Prostate gland (tissue), 2 donors: ENCODE measurements at regions not wholly inside any gene's neighbourhood (a gene's known extent, or its start where the extent isn't known, plus 50 kb on each side); places are given as distances from the start of the nearest gene placed in this dataset.

Experiments used
- DNase-seq: peaks from one replicate; pipeline ENCODE4 v3.0.0-alpha.2; 2019; ENCODE audit warnings: low spot score
- H3K27ac ChIP-seq, 2 donors: fragments of 200-600 bp; sonication (generic); 2 replicates each; pipeline ENCODE4 v1.5.1; 2017 to 2019
- H3K27me3 ChIP-seq: fragments of 200-600 bp; sonication (generic); replicated peaks from 2 replicates; pipeline ENCODE4 v1.5.1; 2019; ENCODE audit not compliant: insufficient read depth
- H3K36me3 ChIP-seq, 2 donors: fragments of 200-600 bp; sonication (generic); 1 replicate in 1 of 2; 2 replicates in 1 of 2; pipeline versions ENCODE4 v1.5.1 to v1.8.1; 2017 to 2019
- H3K4me1 ChIP-seq: fragments of 200-600 bp; sonication (generic); replicated peaks from 2 replicates; pipeline ENCODE4 v1.5.1; 2019
- H3K4me3 ChIP-seq, 2 donors: fragments of 200-600 bp; sonication (generic); 2 replicates each; pipeline ENCODE4 v1.5.1; 2017 to 2019
- H3K9me3 ChIP-seq: fragments of 200-600 bp; sonication (generic); 2 replicates; pipeline ENCODE4 v1.5.1; 2017
- POLR2A ChIP-seq: fragments of 450-650 bp; IDR thresholded peaks from one replicate; pipeline ENCODE4 v1.6.1; 2016; ENCODE audit warnings: antibody characterized with exemption, mild to moderate bottlenecking
- POLR2AphosphoS5 ChIP-seq: sonication (generic); formaldehyde crosslinking; IDR thresholded peaks from one replicate; pipeline ENCODE4 v1.6.1; 2017; ENCODE audit warnings: antibody characterized with exemption
- WGBS: methylation state at CpG from one replicate; pipeline ENCODE4 v1.1.5; 2018; 5-methylcytosine and 5-hydroxymethylcytosine counted together
- intact Hi-C: fragments of 100-400 bp; cut with DNase I; formaldehyde crosslinking; loops from one replicate; pipeline ENCODE4 v1.14.2; 2022
- TF ChIP-seq, protein P1 (sequence below), 4 experiments: fragments of 200-600 bp in 2 of 4; fragments of 450-650 bp in 2 of 4; sonication (generic) in 2 of 4; IDR thresholded peaks; 1 replicate in 3 of 4; 2 replicates in 1 of 4; pipeline ENCODE4 v1.5.1; 2016 to 2019; ENCODE audit warnings: antibody characterized with exemption in 4 of 4, mild to moderate bottlenecking in 2 of 4, moderate library complexity in 2 of 4

DNA sequence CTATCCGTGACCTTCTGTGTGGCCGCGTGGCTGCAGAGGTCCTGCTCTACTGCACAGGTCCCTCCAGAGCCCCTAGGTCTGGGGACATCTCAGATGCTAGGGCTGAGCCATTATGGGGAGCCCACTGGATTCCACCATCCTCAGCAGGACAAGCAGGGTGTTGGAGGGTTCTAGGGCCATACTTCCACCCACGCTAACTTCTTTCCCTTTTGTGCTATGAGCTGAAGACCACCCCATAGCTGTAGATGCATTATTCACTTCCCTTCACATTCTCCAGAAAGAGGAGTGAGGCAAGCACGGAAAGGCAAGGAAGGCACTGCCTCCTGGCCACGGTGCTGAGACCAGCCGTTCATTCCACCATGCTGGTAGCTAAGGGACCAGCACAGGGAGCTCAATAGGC is 149.5 kb upstream of the MYCN start:
- intact Hi-C loops, result no loop called here
- no peak overlapping the region for H3K4me3 ChIP-seq
- 88% methylated on average over 7 of the region's 7 CpGs for WGBS
- TF ChIP-seq POLR2AphosphoS5 (no peak), POLR2A (no peak)
- TF ChIP-seq, protein P1, sequence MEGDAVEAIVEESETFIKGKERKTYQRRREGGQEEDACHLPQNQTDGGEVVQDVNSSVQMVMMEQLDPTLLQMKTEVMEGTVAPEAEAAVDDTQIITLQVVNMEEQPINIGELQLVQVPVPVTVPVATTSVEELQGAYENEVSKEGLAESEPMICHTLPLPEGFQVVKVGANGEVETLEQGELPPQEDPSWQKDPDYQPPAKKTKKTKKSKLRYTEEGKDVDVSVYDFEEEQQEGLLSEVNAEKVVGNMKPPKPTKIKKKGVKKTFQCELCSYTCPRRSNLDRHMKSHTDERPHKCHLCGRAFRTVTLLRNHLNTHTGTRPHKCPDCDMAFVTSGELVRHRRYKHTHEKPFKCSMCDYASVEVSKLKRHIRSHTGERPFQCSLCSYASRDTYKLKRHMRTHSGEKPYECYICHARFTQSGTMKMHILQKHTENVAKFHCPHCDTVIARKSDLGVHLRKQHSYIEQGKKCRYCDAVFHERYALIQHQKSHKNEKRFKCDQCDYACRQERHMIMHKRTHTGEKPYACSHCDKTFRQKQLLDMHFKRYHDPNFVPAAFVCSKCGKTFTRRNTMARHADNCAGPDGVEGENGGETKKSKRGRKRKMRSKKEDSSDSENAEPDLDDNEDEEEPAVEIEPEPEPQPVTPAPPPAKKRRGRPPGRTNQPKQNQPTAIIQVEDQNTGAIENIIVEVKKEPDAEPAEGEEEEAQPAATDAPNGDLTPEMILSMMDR (IDR thresholded peaks at IDR 0.05), result no peak
- no peaks in the 10 kb centered on the region for H3K9me3 ChIP-seq
- H3K27me3 ChIP-seq, result no peaks in the 10 kb centered on the region
- no peak overlapping the region for H3K27ac ChIP-seq
- no peak for DNase-seq
- H3K36me3 ChIP-seq, result no peaks in the 10 kb centered on the region
- no peaks in the 10 kb centered on the region for H3K4me1 ChIP-seq

DNA sequence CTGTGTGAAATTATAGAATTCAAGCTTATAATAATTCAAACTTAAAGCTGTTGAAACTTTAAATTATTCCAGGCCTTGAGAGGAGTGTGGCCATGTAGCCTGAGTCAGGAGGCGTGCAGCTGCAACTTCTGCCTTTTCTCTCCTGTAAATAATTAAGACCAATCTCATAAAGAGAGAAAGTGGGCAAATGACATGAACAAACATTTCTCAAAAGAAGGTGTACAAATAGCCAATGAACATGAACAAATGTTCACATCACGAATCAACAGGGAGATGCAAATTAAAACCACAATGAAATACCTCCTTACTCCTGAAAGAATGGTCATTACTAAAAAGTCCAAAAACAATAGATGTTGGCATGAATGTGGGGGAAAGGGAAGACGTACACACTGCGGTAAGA is 149.1 kb upstream of the MYCN start:
- TF ChIP-seq, protein P1 (IDR thresholded peaks at IDR 0.05), result no peak
- TF ChIP-seq POLR2A, result no peak
- TF ChIP-seq POLR2AphosphoS5, result no peak

DNA sequence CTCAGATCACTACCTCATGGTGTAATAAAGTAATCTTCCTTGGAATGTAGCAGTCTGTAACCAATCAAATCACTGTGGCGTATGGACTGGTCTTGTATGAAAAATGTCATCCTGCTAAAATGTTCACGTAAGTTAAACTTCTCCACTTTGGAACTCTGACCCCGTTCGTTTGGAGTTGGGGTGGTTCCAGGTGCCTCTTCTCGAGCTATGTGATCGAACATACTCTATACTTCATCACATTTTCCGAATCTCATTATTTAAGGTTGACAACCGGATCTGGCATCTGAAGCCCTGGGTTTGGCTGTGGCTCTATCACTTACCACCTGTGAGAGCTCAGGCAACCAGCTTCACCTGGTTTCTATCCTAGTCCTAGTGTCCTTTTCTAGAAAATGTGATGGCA is 148.0 kb upstream of the MYCN start:
- no peak for DNase-seq
- WGBS, result 89% methylated on average over 8 of the region's 8 CpGs

More for the DNA sequence above, 149.1 kb upstream of the MYCN start:
- H3K36me3 ChIP-seq, result no peaks in the 10 kb centered on the region
- DNase-seq, result no peak
- intact Hi-C loops, result no loop called here
- no peak overlapping the region for H3K27ac ChIP-seq
- whole genome bisulfite sequencing, result 87% methylated on average over 4 of the region's 4 CpGs
- no peaks in the 10 kb centered on the region for H3K9me3 ChIP-seq
- no peaks in the 10 kb centered on the region for H3K4me1 ChIP-seq
- H3K27me3 ChIP-seq, result no peaks in the 10 kb centered on the region
- H3K4me3 ChIP-seq, result no peak overlapping the region

DNA sequence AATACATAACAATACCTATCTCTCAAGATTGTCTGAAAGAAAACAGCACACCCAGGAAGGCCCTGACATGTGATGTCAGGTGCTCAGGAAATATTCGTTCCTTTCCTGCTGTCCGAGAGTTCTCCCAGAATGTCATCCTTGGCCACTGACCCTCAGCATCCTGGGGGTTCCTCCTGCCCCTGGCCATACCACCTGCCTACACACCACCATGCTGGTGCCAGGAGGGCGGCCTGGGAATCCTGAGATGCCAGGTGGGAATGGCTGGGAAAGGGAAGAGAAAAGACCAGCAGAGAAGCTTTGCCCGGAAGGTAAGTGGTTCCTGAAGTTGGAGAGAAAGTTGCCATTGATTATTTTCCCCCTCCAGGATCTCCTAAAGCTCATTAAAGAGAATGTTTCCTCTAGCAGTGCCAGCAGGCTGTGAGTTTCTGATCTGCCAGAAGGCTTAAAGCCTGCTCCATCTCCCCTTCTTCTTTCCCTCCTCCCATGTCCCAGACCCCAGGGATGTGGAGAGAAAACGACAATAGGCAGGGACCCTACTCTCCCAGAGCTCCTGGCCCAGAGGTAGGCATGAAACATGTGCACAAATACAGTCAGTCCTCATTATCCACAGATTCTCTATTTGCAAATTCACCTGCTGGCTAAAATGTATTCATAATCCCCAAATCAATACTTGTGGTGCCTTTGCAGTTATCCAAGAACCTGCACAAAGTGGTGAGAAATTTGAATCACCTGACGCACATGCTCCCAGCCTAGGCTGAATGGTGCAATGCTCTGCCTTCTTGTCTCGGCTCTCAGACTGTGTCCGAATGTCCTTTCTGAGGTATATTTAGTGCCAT is 147.1 kb upstream of the MYCN start:
- 91% methylated on average over 8 of the region's 8 CpGs for WGBS
- Histone ChIP-seq H3K36me3 (no peaks in the 10 kb centered on the region), H3K27me3 (no peaks in the 10 kb centered on the region), H3K4me3 (no peak overlapping the region), H3K27ac (no peak overlapping the region), H3K9me3 (no peaks in the 10 kb centered on the region), H3K4me1 (no peaks in the 10 kb centered on the region)
- DNase-seq, result no peak
- intact Hi-C loops, result no loop called here
- no peak for TF ChIP-seq POLR2A
- TF ChIP-seq POLR2AphosphoS5, result no peak
- TF ChIP-seq, protein P1 (IDR thresholded peaks at IDR 0.05), result no peak

More for the DNA sequence above, 148.0 kb upstream of the MYCN start:
- no peak overlapping the region for H3K4me3 ChIP-seq
- intact Hi-C loops, result no loop called here
- no peaks in the 10 kb centered on the region for H3K27me3 ChIP-seq
- TF ChIP-seq, protein P1 (IDR thresholded peaks at IDR 0.05), result no peak
- no peak for TF ChIP-seq POLR2A
- no peak for TF ChIP-seq POLR2AphosphoS5
- no peaks in the 10 kb centered on the region for H3K9me3 ChIP-seq
- no peak overlapping the region for H3K27ac ChIP-seq
- no peaks in the 10 kb centered on the region for H3K36me3 ChIP-seq
- H3K4me1 ChIP-seq, result no peaks in the 10 kb centered on the region

DNA sequence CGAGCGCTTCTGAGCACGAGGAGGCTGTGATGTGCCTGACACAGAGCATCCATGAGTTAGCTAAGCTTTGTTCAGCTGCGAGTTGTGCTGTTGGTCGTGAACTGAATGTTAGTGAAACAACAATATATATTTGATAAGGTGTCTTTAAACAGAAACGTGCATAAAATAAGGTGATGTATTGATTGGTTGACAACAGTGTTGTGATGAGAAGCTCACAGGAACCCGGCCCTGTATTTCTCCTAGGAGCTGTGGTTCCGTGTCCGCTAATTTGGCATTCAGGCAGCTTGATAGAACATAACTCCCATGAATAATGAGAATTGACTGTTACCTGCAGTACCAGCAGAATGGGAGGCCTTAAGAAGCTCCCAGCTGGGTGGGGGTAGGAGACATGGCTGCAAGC is 146.4 kb upstream of the MYCN start:
- H3K36me3 ChIP-seq, result no peaks in the 10 kb centered on the region
- H3K27ac ChIP-seq, result no peak overlapping the region
- H3K27me3 ChIP-seq, result no peaks in the 10 kb centered on the region
- H3K4me3 ChIP-seq, result no peak overlapping the region
- intact Hi-C loops, result no loop called here
- H3K4me1 ChIP-seq, result no peaks in the 10 kb centered on the region
- TF ChIP-seq, protein P1 (IDR thresholded peaks at IDR 0.05), result no peak
- TF ChIP-seq POLR2AphosphoS5, result no peak
- TF ChIP-seq POLR2A, result no peak
- no peak for DNase-seq
- WGBS, result 95% methylated on average over 9 of the region's 9 CpGs
- no peaks in the 10 kb centered on the region for H3K9me3 ChIP-seq
